HG03460 (cell line): ENCODE measurements at regions not wholly inside any gene's neighbourhood (a gene's known extent, or its start where the extent isn't known, plus 50 kb on each side); places are given as distances from the start of the nearest gene placed in this dataset.
"Not testable (repeated sequence)": the region's sequence is repeated elsewhere in the genome, so short reads cannot be mapped to it uniquely, and the experiment has no call there.

Experiments used
- ATAC-seq: cut with Tn5 transposase; IDR thresholded peaks from one replicate; pipeline ENCODE4 v1.9.1; 2021; ENCODE audit not compliant: unreplicated experiment

DNA sequence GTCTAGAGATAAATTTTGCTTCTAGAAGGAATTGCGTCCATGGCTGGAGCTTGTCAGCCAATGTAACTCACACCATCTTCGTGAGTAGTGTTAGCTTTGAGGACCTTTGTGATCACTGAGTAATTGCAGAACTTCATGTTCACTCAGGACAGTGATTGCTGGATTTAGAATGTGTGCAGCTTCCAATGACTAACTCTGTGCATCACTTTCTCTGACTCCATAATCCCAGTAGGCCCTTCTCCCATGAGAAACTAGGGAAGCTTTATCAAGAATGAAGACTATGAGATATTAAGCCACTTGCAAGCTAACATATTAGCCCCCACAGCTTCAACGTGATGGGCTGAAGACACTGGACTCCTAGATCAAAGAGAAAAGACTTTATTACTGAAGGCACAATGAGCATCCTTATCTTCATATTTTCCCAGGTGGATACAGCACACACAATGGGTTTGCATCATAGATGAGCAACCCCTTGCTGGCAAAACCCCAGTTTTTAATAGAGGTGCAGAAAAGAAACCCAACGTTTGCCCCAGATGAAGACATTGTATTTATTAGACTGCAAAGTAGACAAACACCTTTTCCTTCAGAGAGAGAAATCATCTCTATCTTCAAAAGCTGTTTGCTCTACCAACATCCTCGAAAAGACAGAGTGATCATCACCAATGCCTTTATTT lies 561.0 kb downstream of the LTN1 start:
- no peak for ATAC-seq

DNA sequence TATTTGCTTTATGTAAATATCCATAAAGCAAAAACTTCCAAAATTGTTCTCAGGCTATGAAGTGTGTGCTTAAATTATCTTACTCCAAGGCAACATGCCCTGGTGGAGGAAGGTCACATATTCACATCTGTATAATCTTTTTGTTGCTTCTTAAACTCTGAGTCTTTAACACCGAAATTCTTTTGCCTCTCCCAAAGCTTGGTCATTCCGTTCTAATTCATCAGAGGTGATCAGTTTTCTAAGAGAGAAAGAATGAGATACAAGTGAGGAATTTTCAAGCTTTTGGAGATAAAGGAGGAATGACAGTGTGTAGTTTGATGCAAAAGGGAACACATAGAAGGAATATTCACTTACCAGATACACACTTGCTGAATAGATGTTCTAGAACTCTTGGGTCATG lies 561.7 kb downstream of the LTN1 start:
- no peak for ATAC-seq

DNA sequence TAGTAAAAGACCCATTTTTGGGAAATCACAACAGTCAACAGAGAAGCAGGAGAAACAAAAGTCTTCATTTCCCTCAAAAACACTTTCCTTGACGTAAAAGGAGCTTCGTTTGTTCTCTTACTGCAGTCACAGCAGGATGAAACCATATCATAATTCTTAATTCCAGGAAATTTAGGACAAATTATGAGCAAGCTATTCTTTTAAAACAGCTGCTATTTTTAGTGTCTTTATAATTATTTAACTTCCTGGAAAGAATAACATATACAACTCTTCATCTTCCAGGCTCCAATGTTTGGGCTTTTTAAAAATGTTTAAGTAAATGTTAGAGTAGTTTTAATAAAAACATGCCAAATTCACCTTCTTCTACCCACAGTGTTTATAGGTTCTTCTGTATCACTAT lies 563.5 kb downstream of the LTN1 start:
- ATAC-seq, result no peak

DNA sequence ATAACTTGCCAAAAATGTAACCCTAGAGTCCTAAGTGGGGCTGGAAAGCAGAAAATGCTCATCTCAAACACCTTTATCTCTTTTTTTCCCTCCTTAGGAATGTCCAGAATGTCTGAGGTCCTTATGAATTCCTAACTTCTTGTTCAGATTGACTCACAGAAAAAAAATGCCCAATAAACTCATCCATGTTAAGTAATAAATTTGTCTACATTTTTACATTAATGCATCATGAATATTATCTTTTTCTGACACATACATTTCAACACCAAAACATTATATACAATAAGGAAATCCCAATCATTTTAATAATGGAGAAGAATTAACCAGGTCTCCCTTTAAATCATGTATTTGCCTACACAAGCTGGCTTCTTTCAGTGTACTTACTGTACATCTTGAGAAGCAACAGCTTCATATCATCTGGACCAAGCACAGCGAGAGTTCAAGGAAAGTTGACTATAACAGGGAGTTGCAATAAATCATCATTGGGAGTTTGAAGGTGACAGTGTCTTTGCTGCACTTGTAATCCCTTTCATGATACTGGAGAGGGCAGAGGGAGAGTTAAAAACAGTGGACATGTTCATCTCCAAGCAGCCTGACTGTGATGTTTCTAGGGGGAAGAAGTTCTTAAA lies 565.2 kb downstream of the LTN1 start:
- ATAC-seq, result no peak

DNA sequence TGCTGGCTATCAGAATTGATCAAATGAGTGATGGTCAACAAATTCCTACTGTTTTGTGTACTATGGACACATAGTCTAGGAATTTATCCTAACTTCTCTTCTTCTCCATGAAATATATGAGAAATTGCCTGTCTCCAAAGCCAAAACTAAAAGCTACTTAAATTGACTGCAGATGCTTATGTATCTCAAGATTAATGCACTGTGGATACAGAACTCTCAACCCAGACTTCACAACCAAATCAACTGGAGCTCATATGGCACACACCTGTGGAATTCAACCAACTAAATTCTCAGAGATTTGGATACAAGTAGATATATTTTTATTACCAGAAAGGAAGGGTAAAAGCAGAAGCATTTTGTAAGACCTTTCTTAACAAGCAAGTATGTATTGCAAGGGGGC lies 566.1 kb downstream of the LTN1 start:
- no peak for ATAC-seq

DNA sequence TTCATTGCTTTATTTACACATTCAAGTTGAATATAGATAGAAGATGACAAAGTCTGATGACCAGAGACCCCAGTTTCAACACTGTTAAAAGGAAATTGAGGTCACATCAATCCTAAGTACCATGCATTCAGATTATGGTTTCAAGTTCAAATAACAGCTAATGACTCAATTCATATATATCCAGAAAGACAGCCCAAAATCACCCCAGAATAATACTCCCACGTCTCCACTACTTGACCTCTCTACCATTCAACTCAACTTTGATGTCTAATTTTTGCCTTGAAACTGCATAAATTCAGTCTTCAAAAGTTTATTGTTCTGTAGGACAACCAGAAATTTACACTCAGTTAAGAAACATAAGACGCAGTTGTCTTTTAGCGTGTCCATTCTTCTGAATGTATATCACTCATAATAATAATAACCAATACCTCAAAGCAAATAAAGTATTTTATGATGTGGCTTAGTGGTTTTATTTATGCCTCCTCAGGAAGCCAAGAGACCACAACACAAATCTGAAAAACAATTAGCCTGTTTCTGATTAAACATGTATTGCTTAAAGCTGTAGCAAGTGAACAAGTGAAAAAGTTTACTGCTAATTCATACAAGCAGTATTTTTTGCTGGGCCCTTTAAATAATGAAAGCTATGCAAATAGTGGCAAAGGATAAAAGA lies 569.0 kb downstream of the LTN1 start:
- no peak for ATAC-seq

DNA sequence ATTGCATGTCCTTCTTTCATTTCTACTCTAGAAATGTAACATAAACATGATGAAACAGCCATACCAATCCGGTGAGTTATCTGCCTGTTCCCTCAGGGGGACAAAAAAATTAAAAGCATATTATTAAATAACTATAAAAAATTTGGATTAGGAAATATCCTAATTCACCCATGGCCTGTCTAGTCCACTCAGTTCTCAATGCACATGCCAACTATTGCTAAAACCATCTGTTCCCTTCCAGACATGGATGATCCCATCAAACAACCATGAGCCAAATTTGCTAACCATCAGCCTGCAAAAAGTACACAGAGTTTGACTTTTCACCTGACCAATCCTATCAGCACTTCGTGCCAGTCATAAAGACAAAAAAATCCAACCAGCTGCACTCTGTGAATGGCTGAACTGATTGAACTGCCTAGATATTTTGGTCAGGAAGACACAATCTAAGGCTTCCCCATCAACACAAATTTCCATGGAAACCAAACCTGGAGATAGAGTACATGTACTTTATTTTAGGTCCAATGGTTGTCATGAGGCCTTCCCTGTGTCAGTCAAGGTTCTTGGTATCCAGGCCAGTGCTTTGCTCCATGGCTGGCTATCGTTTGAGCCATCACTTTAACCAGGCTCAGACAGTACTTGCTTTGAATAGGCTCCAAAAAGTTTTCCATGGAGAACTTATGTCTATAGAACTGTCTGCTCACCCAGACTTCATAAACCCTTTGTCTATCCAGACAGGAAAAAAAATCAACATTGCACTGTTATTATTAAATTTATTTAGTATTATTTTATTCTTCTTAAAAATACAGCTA lies 570.8 kb downstream of the LTN1 start:
- ATAC-seq, result no peak

DNA sequence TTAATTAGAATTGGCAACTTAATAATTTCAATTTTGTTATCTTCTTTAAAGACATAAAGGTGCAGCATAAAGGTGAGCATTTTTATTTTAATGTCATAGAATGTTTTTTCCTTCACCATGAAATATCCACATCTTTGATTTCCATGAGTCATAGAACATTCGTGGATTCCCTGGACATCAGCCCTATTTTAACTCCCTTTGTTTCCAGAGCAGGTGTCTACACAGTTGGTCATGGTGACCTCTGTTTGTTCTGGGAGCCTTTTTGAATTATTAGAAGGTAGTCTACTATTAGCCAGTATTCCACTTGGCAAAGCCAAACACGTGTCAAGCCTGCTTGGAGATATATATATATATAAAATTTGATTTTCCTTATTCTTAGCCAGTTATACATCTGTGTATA lies 572.9 kb downstream of the LTN1 start:
- ATAC-seq, result no peak

DNA sequence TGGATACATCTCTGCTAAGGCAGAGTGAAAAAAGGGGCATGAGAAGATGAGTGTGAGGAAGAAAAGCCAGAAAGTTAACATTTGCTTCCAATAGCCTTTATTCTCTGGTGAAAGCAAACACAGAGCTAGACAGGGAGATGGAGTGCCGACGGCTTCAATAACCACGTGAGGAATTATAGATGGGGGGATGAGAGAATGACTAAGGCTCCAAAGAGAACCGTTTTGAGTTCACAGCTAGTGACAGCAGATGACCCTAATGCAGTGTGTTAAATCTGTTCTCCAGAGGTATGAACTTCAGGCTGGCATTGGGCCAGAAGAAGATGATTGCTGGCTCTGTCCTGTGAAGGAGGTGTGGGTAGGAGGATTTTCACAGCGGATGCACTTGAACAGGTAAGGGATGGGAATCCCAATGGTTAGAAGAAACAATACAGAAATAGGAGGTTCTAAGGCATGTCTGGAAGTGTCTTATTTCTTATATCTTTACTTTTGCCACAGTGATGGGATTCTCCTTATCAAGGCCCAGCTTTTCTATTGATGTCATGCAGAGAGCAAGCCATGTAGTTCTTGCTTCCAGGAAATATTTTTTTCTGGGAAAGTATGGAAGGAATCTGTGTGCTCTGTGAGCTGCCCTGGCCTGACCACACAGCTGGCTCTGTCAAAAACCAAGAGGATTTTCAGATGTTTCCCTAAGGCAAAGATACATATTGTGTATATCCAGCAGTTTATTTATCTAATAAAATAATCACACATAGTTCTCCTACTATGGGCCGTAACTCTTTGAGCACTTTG lies 573.8 kb downstream of the LTN1 start:
- ATAC-seq, result no peak

DNA sequence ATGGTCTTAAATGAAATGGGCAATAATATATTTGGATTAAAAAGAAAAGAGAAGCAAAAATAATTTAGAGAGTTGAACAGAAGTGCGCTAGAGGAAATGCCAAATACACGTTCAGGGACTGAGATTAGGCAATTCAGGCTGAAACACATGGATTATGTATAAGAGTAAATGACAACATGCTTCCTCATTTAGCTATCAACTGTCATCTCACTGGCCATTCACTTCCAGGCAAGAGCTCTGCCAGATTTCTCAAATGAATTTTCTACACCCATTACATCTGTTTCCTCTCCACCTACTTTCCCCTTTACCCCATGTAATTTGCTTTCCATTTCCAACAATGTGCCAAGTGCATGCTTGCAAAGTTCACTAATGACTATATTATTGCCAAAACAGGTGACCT lies 582.4 kb downstream of the LTN1 start:
- no peak for ATAC-seq

DNA sequence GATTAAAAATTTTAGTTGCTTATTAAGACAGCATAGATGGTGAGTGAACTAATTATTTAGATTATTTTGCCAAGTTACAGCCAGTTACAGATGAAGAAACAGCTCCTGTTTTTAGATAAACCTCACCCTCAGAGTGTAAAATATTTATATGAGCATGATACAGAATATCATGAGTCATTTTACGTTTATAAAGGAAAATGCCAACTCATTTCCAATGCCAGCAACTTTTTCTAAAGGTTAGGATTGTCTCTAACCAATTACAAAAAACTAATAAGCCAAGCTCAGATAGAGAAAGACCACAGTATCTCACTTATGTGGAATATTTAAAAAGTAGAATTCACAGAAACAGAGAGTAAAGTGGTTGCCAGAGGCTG lies 590.1 kb downstream of the LTN1 start:
- no peak for ATAC-seq

DNA sequence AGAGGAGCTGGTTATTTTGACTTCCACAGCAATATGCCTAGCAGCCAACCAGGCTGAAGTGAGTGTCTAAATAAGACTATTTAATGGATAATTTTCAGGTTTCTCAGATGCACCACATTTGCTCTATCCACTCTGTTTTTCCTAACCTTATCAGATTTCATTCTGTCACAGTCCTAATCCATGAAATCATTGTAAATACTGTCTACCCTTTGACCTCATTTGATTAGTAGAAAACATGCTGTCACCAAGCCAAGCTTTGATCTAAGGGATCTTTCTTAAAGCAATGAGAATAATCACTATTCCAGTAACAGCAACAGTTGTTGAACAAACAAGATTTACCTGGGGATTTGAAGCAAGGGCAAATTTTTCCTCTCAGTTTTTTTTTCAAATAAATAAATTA lies 595.6 kb downstream of the LTN1 start:
- ATAC-seq, result no peak

DNA sequence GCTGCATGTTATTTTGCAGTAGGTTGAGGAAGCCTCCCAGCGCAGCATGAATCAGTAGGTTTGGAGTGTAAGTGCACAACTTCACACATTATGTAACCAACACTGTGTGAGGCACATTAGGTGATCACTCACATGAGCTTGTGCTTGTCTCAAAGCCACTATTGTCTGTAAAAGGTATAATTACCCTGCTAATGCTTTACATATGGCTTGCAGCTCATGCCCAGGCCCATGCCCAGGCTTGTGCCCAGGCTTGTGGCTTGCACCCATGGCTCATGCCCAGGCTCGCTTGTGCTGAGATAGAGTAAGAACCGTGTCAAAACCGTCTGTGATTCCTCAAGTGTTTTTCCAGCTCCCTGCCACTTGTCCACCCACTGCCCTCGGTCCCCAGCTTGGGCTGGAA lies 596.3 kb downstream of the LTN1 start:
- no peak for ATAC-seq

DNA sequence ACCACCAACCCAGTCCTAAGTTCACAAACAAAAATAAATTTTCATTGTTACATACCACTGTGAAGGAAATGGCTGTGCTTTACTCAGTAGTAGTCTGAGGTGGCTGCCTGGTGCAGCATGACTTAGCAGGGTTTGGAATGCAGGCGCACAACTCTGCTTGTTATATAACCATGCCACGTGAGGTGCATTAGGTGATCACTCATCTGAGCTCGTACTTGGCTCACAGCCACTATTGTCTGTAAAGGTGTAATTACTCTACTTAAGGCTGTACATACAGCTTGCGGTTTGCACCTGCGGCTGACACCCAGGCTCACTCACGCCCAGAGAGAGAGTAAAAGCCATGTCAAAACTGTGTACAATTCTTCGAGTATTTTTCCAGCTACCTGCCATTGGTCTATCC lies 599.4 kb downstream of the LTN1 start:
- ATAC-seq, result no peak

DNA sequence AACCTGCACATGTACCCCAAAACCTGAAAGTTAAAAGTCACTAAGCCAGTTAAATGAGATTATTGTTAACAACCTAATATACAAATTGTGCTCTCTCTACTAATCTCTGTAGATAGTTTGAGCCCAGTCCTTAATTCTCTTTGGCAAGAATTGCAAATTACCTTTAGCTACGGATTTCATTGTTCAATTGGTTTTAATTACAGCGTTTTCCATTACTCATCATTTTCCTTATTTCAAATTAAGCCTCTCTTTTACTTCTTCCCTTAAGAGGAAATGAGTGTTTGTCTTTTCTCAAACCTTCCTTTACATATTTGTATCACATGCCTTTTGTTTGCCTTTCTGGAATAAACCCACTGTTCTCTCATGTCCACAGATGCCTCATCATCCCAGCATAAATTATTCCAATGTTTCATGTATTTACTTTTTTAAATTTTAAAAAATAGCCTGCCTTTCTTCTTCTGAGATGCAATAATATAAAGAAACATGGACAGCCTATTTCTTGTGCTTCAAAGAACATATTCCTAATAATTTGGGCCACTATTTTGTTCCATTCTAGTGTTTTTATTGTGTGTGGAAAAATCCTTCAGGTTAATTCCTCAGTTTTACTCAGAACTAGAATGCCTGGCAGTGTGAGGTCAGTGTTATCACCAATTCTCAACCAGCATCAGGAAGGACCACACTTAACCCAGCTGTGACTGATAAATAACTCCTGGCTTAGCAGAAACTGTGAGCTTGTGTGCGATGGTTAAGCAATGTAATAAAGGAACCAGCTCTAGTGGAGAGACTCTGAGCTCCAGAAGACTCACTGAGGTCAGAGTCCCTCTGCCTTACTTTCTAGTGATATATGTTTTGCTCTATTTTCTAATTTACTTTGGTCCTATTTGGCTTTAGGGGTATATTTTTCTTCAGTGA lies 600.5 kb downstream of the LTN1 start:
- ATAC-seq, result no peak

DNA sequence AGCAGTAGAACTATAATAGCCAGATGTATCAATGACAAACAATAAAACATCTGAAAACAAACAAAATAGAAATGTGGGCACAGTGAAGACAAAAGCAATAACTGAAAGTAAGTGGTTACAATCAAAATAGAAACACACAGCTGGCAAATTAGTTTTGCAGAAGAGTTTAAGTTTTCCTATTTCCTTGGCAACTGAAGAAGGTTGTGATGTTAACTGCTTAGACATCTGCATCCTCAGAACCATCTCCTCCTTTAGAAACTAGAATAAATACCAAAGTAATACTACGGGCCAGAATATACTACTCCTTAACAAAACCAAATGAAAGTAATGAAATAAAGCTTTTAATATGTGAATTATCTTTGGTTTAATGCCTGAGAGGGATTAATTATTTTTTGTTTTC lies 605.5 kb downstream of the LTN1 start:
- no peak for ATAC-seq

DNA sequence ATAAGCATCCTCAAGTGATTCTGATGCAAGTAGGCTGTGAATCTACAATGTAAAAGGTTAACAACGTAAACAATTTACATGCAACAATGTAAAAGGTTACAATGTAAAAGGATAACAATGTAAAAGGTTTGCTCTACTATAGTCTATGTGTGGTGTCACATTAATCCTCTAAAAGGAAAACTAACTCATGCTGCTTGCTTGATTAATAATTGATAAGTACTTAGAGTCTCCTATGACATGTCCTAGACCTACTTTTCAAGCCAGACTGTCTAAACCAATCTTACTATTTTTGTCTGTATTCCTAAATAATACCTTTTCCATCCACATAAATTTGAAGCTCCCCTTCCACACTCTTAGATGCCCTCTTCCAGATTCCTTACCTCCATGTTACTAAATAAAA lies 606.8 kb downstream of the LTN1 start:
- no peak for ATAC-seq

DNA sequence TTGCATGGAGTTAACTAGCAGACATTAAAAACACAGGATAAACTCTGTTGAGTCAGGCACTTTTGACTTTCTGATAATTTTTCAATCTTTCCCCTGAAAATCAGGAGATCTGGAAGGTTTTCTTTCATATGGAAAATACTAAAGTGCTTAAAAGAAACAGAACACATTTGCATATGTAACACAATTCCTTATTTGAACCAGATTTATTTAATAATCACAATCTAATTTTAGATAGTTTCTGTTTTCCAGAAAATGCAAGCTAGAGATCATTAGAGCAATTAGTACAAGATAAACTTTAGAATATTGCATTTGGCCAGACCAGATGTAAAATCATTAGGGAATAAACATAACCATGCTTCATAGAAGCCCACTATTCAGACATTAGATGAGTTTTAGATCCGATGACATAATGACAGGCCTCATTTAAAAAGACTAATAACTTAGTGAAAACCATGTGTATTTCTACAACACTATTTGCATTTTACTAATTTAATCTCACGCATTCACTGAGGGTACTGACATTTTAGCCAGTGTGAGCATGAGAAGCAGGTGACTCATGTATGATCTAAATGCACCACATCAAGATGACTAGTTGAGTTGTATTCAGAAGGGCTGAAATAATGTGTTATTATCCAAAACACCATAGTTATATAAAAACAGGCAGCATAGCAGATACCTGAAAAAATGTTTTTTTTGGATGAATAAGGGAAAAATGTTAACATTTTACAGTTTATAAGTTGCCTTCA lies 611.5 kb downstream of the LTN1 start:
- ATAC-seq, result not testable (repeated sequence)

DNA sequence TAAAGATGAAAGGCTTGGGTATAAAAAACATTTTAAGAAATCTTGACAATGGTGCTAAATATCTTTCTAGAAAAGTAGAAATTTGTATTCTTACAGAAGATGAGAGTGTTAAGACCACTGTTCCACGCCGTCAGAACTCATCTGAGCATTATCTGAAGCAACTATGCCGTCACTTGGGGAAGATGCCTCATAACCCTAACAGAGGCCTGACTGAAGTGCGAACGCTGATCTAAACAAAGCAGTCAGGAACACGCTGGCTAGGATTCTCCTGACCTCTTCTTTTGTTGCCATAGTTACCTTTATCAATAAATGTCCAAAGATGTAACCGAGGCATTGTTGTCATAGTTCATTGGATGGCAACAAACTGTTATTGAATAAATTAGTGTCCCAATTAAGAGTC lies 612.4 kb downstream of the LTN1 start:
- ATAC-seq, result no peak
